B cell (primary cell): ENCODE measurements at regions not wholly inside any gene's neighbourhood (a gene's known extent, or its start where the extent isn't known, plus 50 kb on each side); places are given as distances from the start of the nearest gene placed in this dataset.

Source experiments
- CTCF ChIP-seq: fragments of 200-600 bp; IDR thresholded peaks from one replicate; pipeline ENCODE4 v1.8.0; 2022; ENCODE audit warnings: antibody characterized with exemption, mild to moderate bottlenecking
- EZH2 ChIP-seq: IDR thresholded peaks from 2 replicates; pipeline ENCODE4 v1.6.1; 2012; ENCODE audit warnings: borderline replicate concordance, low read depth, mild to moderate bottlenecking, moderate library complexity, low read length; ENCODE audit not compliant: insufficient read depth, poor library complexity, severe bottlenecking

GRCh38 chr11:42960521-42961088 is 351.2 kb upstream of the API5 start:
- TF ChIP-seq CTCF = no peak
- TF ChIP-seq EZH2 = no peak
